ENCODE measurements at regions not wholly inside any gene's neighbourhood (a gene's known extent, or its start where the extent isn't known, plus 50 kb on each side); places are given as distances from the start of the nearest gene placed in this dataset.
"Not testable (repeated sequence)": the region's sequence is repeated elsewhere in the genome, so short reads cannot be mapped to it uniquely, and the experiment has no call there.

- no peak for DNase-seq
Observed at GRCh38 chr1:187566354-187566753, 737.6 kb downstream of the PLA2G4A start.

DNA sequence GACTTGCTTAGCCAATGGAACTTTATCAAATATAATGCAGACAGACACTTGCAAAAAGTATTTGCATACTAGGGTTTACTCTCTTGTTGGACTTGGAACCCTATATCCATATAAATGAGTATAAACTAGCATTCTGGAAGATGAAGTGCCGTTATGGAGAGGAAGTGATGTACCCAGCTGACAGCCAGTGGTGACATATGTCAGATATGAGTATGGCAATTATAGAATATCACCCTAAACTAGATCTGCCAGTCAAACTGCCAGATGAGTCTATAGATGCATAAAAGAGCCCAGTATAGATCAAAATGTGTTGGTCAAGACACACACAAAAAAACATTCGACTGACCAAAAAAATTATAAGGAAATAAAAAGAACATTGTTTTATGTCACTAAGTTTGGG, 739.3 kb downstream of the PLA2G4A start:
- no peak for DNase-seq

- DNase-seq, result no peak
Observed at GRCh38 chr1:187570166-187570565, 741.4 kb downstream of the PLA2G4A start.

DNA sequence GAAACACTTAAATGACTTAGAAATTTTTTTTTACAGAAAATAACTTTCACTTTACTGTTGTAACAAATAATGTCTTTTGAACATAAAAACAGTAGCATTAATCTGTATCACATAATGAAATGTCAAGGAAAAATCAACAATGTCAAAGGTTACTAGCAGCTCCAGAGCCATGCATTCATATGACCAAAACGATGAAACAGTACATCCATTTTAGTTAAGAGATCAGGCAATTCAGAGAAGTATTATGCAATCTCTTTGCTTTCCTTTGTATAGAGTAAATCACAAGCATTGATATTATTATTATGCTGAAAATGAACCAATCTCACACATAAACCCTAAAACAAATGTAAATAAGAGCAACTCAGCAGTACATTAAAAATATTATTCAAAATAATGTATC, 748.9 kb downstream of the PLA2G4A start:
- no peak for DNase-seq

DNA sequence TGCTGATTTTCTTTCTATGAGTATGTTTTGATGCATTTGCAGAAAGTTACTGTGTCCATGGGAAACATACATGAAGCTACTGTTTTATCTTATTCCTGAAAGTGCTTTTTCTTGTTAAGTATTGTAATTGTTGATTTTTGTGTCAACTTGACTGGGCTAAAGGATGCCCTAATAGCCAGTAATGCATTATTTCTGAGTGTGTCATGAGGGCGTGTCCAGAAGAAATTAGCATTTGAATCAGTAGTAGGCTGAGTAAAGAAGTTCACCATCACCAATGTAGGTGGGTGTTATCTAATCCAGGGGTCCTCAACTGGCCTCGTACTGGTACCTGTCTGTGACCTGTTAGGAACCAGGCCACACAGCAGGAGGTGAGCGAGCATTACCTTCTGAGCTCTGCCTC, 760.2 kb downstream of the PLA2G4A start:
- DNase-seq, result no peak

GRCh38 chr1:187605736-187606135, 777.0 kb downstream of the PLA2G4A start:
- no peak for DNase-seq

- DNase-seq, result not testable (repeated sequence)
Observed at GRCh38 chr1:187615853-187616735, 787.3 kb downstream of the PLA2G4A start.

GRCh38 chr1:187616830-187617229, 788.1 kb downstream of the PLA2G4A start:
- DNase-seq, result not testable (repeated sequence)

- no peak for DNase-seq
Observed at GRCh38 chr1:187617776-187618175, 789.0 kb downstream of the PLA2G4A start.

DNA sequence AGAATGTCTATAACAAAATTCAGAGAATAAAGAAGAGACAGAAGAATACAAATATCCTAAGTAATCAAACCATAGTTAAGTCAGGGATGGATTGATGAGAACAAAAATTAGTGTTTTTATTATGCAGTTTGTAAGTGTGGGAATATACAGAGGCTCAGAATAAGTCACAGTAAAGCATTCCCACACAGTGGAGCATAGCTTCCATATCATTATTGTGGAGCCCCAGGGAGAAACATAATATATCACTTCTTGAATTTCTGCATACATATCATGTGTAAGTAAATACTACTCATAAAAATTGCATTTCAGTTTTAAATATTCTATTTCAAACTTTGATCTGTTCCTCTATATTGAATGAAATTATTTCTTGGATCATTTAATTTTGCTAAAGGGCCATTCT, 790.4 kb downstream of the PLA2G4A start:
- no peak for DNase-seq

- DNase-seq, result no peak
Observed at GRCh38 chr1:187621951-187622350, 793.2 kb downstream of the PLA2G4A start.

GRCh38 chr1:187622545-187622944, 793.8 kb downstream of the PLA2G4A start:
- DNase-seq, result no peak

DNA sequence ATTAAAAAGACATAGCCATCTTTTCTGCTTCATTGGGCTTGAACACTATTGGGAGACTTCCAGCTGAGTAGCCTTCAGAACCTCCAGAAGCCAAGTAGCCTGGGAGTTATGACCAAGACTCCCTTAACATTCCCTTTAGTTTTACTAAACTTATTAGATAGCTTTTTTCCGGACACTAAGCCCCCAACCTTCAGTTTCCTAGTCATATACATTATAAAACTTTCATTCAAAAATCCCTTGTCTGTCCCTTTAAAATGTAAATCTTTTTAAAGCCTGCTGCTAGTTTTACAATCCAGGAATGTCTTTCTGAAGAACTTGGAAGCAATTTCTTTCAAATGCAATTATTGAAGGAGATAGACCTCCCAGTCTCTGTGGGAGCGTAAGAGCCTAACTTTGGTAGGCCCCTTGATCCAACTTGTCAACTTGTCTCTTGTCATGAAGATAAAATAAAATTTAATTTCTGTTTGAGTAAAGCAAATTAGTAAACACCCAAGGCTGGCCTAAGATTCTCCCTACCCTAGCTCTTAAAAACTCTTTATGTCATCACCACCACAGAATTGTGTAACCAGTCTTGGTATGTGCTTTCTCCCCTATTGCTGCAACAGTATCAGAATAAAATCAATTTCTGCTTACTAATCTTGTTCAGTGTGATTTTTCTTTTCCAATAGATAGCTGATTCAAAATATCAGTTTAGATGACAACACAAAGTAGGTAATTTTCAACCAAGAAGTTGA, 796.2 kb downstream of the PLA2G4A start:
- no peak for DNase-seq

- DNase-seq, result peak; percentile 10
Observed at GRCh38 chr1:187626056-187626455, 797.3 kb downstream of the PLA2G4A start.

DNA sequence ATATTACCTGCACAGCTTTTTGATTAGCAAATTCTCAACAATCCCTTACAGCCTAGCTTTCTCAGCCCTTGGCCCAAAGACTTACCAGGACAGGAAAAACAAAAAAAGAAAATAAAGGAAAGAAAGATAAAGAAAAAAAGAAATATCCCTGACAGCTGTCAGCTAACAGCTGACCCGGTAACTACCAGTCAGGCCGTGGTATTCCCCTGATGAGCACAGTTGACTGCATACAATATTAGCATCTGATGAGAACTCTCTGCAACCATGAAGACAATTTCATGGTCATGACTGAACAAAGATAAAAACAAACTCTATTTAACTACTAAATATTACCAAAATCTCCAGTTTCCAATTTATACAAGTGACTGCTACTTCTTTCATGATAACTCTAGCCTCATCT, 798.8 kb downstream of the PLA2G4A start:
- no peak for DNase-seq

GRCh38 chr1:187629075-187629474, 800.3 kb downstream of the PLA2G4A start:
- no peak for DNase-seq

- no peak for DNase-seq
Observed at GRCh38 chr1:187630653-187631380, 802.1 kb downstream of the PLA2G4A start.

- no peak for DNase-seq
Observed at GRCh38 chr1:187631381-187631675, 802.6 kb downstream of the PLA2G4A start.

DNA sequence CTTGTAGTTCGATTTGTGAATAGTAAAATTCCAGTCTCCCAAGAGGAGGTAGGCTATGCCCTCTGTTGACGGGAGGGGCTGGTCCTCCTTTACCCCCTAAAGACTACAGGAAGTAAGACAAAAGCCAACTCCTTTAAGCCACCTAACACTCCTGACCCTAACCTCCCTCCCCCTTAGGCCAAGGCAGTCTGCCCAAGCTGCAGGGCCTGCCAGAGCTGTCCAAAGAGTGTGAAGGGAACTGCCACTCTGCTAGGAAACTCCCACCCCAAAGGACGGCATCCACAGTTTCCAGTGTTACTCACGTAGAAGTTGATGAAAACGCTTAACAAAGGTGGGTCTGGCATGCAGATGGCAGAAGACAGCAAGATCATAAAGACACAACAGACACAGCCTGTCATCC, 803.2 kb downstream of the PLA2G4A start:
- no peak for DNase-seq

GRCh38 chr1:187634940-187635339, 806.2 kb downstream of the PLA2G4A start:
- DNase-seq, result no peak

- no peak for DNase-seq
Observed at GRCh38 chr1:187638733-187639434, 810.1 kb downstream of the PLA2G4A start.

GRCh38 chr1:187641015-187641414, 812.3 kb downstream of the PLA2G4A start:
- no peak for DNase-seq

DNA sequence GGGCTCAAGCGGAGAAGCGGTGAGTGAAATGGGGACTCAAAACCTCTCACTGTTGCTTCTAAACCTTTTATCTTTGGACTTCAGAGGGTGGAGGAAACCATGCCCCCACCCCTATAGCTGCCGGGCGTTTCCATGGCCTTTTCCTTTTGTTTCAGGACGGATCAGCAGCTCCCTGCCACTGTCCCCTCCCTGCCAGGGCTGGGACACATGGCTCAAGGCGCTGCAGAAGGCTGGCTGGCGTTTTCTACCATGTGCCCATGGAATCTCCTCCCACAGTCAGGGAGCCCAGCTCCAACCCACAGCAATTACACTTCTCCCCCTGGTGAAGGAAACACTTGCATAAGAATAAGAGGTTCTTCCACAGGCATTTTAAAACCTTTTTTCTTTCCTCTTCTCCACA, 812.7 kb downstream of the PLA2G4A start:
- DNase-seq, result no peak
